ENCODE measurements at regions not wholly inside any gene's neighbourhood (a gene's known extent, or its start where the extent isn't known, plus 50 kb on each side); places are given as distances from the start of the nearest gene placed in this dataset.
"Not testable (repeated sequence)": the region's sequence is repeated elsewhere in the genome, so short reads cannot be mapped to it uniquely, and the experiment has no call there.

GRCh38 chr18:73409242-73409641, 541.5 kb upstream of the NETO1 start:
- H3K27me3 Mint-ChIP-seq (ENCODE audit: low read depth): no peaks in the 10 kb centered on the region
- no peak overlapping the region for H3K27ac Mint-ChIP-seq
- H3K9me3 Mint-ChIP-seq: no peaks in the 10 kb centered on the region
- no peaks in the 10 kb centered on the region for H3K36me3 Mint-ChIP-seq (ENCODE audit: low read depth)
- H3K4me1 Mint-ChIP-seq (ENCODE audit: low read depth): no peaks in the 10 kb centered on the region
- no peak overlapping the region for H3K4me3 Mint-ChIP-seq

GRCh38 chr18:73408469-73408868, 540.7 kb upstream of the NETO1 start:
- no peak overlapping the region for H3K27ac Mint-ChIP-seq
- no peaks in the 10 kb centered on the region for H3K27me3 Mint-ChIP-seq (ENCODE audit: low read depth)
- no peaks in the 10 kb centered on the region for H3K4me1 Mint-ChIP-seq (ENCODE audit: low read depth)
- no peaks in the 10 kb centered on the region for H3K36me3 Mint-ChIP-seq (ENCODE audit: low read depth)
- no peak overlapping the region for H3K4me3 Mint-ChIP-seq
- H3K9me3 Mint-ChIP-seq: no peaks in the 10 kb centered on the region

GRCh38 chr18:73407506-73407905, 539.7 kb upstream of the NETO1 start:
- Mint-ChIP-seq H3K27ac (no peak overlapping the region), H3K4me3 (no peak overlapping the region), H3K9me3 (no peaks in the 10 kb centered on the region), H3K36me3 (ENCODE audit: low read depth) (no peaks in the 10 kb centered on the region), H3K27me3 (ENCODE audit: low read depth) (no peaks in the 10 kb centered on the region), H3K4me1 (ENCODE audit: low read depth) (no peaks in the 10 kb centered on the region)

GRCh38 chr18:73384246-73384645, 516.5 kb upstream of the NETO1 start:
- no peak overlapping the region for H3K27ac Mint-ChIP-seq
- no peak overlapping the region for H3K4me3 Mint-ChIP-seq
- no peaks in the 10 kb centered on the region for H3K27me3 Mint-ChIP-seq (ENCODE audit: low read depth)
- no peaks in the 10 kb centered on the region for H3K9me3 Mint-ChIP-seq
- H3K4me1 Mint-ChIP-seq (ENCODE audit: low read depth): no peaks in the 10 kb centered on the region
- H3K36me3 Mint-ChIP-seq (ENCODE audit: low read depth): no peaks in the 10 kb centered on the region

- Mint-ChIP-seq H3K27ac (no peak overlapping the region), H3K27me3 (ENCODE audit: low read depth) (no peaks in the 10 kb centered on the region), H3K4me1 (ENCODE audit: low read depth) (no peaks in the 10 kb centered on the region), H3K4me3 (no peak overlapping the region), H3K9me3 (no peaks in the 10 kb centered on the region), H3K36me3 (ENCODE audit: low read depth) (no peaks in the 10 kb centered on the region)
Measured at GRCh38 chr18:73381699-73382036, 513.9 kb upstream of the NETO1 start.

- Mint-ChIP-seq H3K4me1 (ENCODE audit: low read depth) (no peaks in the 10 kb centered on the region), H3K27ac (no peak overlapping the region), H3K27me3 (ENCODE audit: low read depth) (no peaks in the 10 kb centered on the region), H3K4me3 (no peak overlapping the region), H3K9me3 (no peaks in the 10 kb centered on the region), H3K36me3 (ENCODE audit: low read depth) (no peaks in the 10 kb centered on the region)
Measured at GRCh38 chr18:73381016-73381698, 513.4 kb upstream of the NETO1 start.

GRCh38 chr18:73366713-73367112, 498.9 kb upstream of the NETO1 start:
- Mint-ChIP-seq H3K36me3 (ENCODE audit: low read depth) (no peaks in the 10 kb centered on the region), H3K9me3 (peaks cover 3% of the 10 kb centered on the region), H3K4me1 (ENCODE audit: low read depth) (no peaks in the 10 kb centered on the region), H3K4me3 (no peak overlapping the region), H3K27me3 (ENCODE audit: low read depth) (no peaks in the 10 kb centered on the region), H3K27ac (no peak overlapping the region)

- H3K36me3 Mint-ChIP-seq (ENCODE audit: low read depth): no peaks in the 10 kb centered on the region
- no peak overlapping the region for H3K4me3 Mint-ChIP-seq
- H3K27ac Mint-ChIP-seq: no peak overlapping the region
- H3K27me3 Mint-ChIP-seq (ENCODE audit: low read depth): no peaks in the 10 kb centered on the region
- no peaks in the 10 kb centered on the region for H3K4me1 Mint-ChIP-seq (ENCODE audit: low read depth)
- H3K9me3 Mint-ChIP-seq: peaks cover 3% of the 10 kb centered on the region
Measured at GRCh38 chr18:73365018-73365417, 497.2 kb upstream of the NETO1 start.

GRCh38 chr18:73355121-73355520, 487.3 kb upstream of the NETO1 start:
- H3K4me3 Mint-ChIP-seq: no peak overlapping the region
- no peaks in the 10 kb centered on the region for H3K36me3 Mint-ChIP-seq (ENCODE audit: low read depth)
- H3K27ac Mint-ChIP-seq: no peak overlapping the region
- no peaks in the 10 kb centered on the region for H3K27me3 Mint-ChIP-seq (ENCODE audit: low read depth)
- H3K9me3 Mint-ChIP-seq: no peaks in the 10 kb centered on the region
- no peaks in the 10 kb centered on the region for H3K4me1 Mint-ChIP-seq (ENCODE audit: low read depth)

GRCh38 chr18:73352546-73352945, 484.8 kb upstream of the NETO1 start:
- Mint-ChIP-seq H3K4me1 (ENCODE audit: low read depth) (no peaks in the 10 kb centered on the region), H3K27me3 (ENCODE audit: low read depth) (no peaks in the 10 kb centered on the region), H3K36me3 (ENCODE audit: low read depth) (no peaks in the 10 kb centered on the region), H3K4me3 (no peak overlapping the region), H3K9me3 (no peaks in the 10 kb centered on the region), H3K27ac (no peak overlapping the region)

GRCh38 chr18:73340135-73340977, 472.6 kb upstream of the NETO1 start:
- H3K36me3 Mint-ChIP-seq (ENCODE audit: low read depth): no peaks in the 10 kb centered on the region
- no peaks in the 10 kb centered on the region for H3K27me3 Mint-ChIP-seq (ENCODE audit: low read depth)
- H3K4me1 Mint-ChIP-seq (ENCODE audit: low read depth): no peaks in the 10 kb centered on the region
- no peaks in the 10 kb centered on the region for H3K9me3 Mint-ChIP-seq
- no peak overlapping the region for H3K4me3 Mint-ChIP-seq
- no peak overlapping the region for H3K27ac Mint-ChIP-seq

GRCh38 chr18:73331212-73331772, 463.5 kb upstream of the NETO1 start:
- Mint-ChIP-seq H3K4me1 (ENCODE audit: low read depth) (no peaks in the 10 kb centered on the region), H3K4me3 (no peak overlapping the region), H3K27me3 (ENCODE audit: low read depth) (no peaks in the 10 kb centered on the region)

GRCh38 chr18:73330106-73330505, 462.3 kb upstream of the NETO1 start:
- H3K27ac Mint-ChIP-seq; H3K36me3 Mint-ChIP-seq (ENCODE audit: low read depth); H3K27me3 Mint-ChIP-seq (ENCODE audit: low read depth); H3K4me1 Mint-ChIP-seq (ENCODE audit: low read depth); H3K9me3 Mint-ChIP-seq; H3K4me3 Mint-ChIP-seq: not testable (repeated sequence)

More at GRCh38 chr18:73331212-73331772, 463.5 kb upstream of the NETO1 start:
- no peak overlapping the region for H3K27ac Mint-ChIP-seq
- no peaks in the 10 kb centered on the region for H3K36me3 Mint-ChIP-seq (ENCODE audit: low read depth)
- no peaks in the 10 kb centered on the region for H3K9me3 Mint-ChIP-seq

GRCh38 chr18:73324187-73324831, 456.5 kb upstream of the NETO1 start:
- not testable (repeated sequence) for H3K27me3 Mint-ChIP-seq (ENCODE audit: low read depth); H3K27ac Mint-ChIP-seq; H3K36me3 Mint-ChIP-seq (ENCODE audit: low read depth); H3K4me1 Mint-ChIP-seq (ENCODE audit: low read depth); H3K4me3 Mint-ChIP-seq; H3K9me3 Mint-ChIP-seq

Measured in T-helper 1 cell treated with Interleukin-12 subunit alpha and Interleukin-12 subunit beta and Interleukin-4 antibody, amounts not matched to agents 30 μg/mL and 1 μg/mL, for 36 hours (primary cell).